ENCODE measurements at regions not wholly inside any gene's neighbourhood (a gene's known extent, or its start where the extent isn't known, plus 50 kb on each side); places are given as distances from the start of the nearest gene placed in this dataset.

- DNase-seq (ENCODE audit: low spot score) = no peak
These were observed 240.3 kb upstream of the DYNLRB2 start for GRCh38 chr16:80300456-80300855.

GRCh38 chr16:80299416-80299815 is 241.4 kb upstream of the DYNLRB2 start:
- no peak for DNase-seq (ENCODE audit: low spot score)

- DNase-seq (ENCODE audit: low spot score) = no peak
These were observed 242.1 kb upstream of the DYNLRB2 start for GRCh38 chr16:80298676-80299075.

- DNase-seq (ENCODE audit: low spot score) = no peak
These were observed 244.8 kb upstream of the DYNLRB2 start for GRCh38 chr16:80296034-80296433.

GRCh38 chr16:80294172-80294571 is 246.6 kb upstream of the DYNLRB2 start:
- no peak for DNase-seq (ENCODE audit: low spot score)

- no peak for DNase-seq (ENCODE audit: low spot score)
These were observed 252.2 kb upstream of the DYNLRB2 start for GRCh38 chr16:80288616-80289015.

GRCh38 chr16:80287674-80288073 is 253.1 kb upstream of the DYNLRB2 start:
- no peak for DNase-seq (ENCODE audit: low spot score)

- DNase-seq (ENCODE audit: low spot score) = no peak
These were observed 255.7 kb upstream of the DYNLRB2 start for GRCh38 chr16:80285104-80285503.

- no peak for DNase-seq (ENCODE audit: low spot score)
These were observed 257.1 kb upstream of the DYNLRB2 start for GRCh38 chr16:80283466-80284392.

GRCh38 chr16:80280557-80280956 is 260.2 kb upstream of the DYNLRB2 start:
- no peak for DNase-seq (ENCODE audit: low spot score)

GRCh38 chr16:80279656-80280055 is 261.1 kb upstream of the DYNLRB2 start:
- no peak for DNase-seq (ENCODE audit: low spot score)

GRCh38 chr16:80277182-80277581 is 263.6 kb upstream of the DYNLRB2 start:
- peak; percentile 26 for DNase-seq (ENCODE audit: low spot score)

- no peak for DNase-seq (ENCODE audit: low spot score)
These were observed 266.1 kb upstream of the DYNLRB2 start for GRCh38 chr16:80274576-80275191.

- no peak for DNase-seq (ENCODE audit: low spot score)
These were observed 266.9 kb upstream of the DYNLRB2 start for GRCh38 chr16:80273635-80274538.

- DNase-seq (ENCODE audit: low spot score) = no peak
These were observed 275.0 kb upstream of the DYNLRB2 start for GRCh38 chr16:80265624-80266306.

- no peak for DNase-seq (ENCODE audit: low spot score)
These were observed 276.7 kb upstream of the DYNLRB2 start for GRCh38 chr16:80263848-80264694.

- no peak for DNase-seq (ENCODE audit: low spot score)
These were observed 277.5 kb upstream of the DYNLRB2 start for GRCh38 chr16:80263181-80263823.

- no peak for DNase-seq (ENCODE audit: low spot score)
These were observed 279.9 kb upstream of the DYNLRB2 start for GRCh38 chr16:80260906-80261311.

- no peak for DNase-seq (ENCODE audit: low spot score)
These were observed 281.4 kb upstream of the DYNLRB2 start for GRCh38 chr16:80259290-80259805.

GRCh38 chr16:80258407-80258806 is 282.4 kb upstream of the DYNLRB2 start:
- no peak for DNase-seq (ENCODE audit: low spot score)

Measured in NAMALWA (cell line).